H9 (cell line): ENCODE measurements at regions not wholly inside any gene's neighbourhood (a gene's known extent, or its start where the extent isn't known, plus 50 kb on each side); places are given as distances from the start of the nearest gene placed in this dataset.

Experiments used
- DNase-seq: peaks from one replicate; pipeline ENCODE4 v3.0.0-alpha.2; 2017
- H2AFZ ChIP-seq: one replicate; pipeline ENCODE4 v1.6.1; 2013; ENCODE audit warnings: mild to moderate bottlenecking, low read length, control low read depth, moderate library complexity
- H2AK5ac ChIP-seq: 2 replicates; pipeline ENCODE4 v1.6.1; 2013; ENCODE audit warnings: low read length, control low read depth, mixed read lengths; ENCODE audit not compliant: insufficient read length
- H2BK120ac ChIP-seq: one replicate; pipeline ENCODE4 v1.6.1; 2013; ENCODE audit warnings: low read depth, mild to moderate bottlenecking, low read length, control low read depth, inconsistent platforms; ENCODE audit not compliant: poor library complexity, severe bottlenecking
- H2BK12ac ChIP-seq: 2 replicates; pipeline ENCODE4 v1.6.1; 2013; ENCODE audit warnings: low read length, control low read depth, mixed read lengths, low read depth; ENCODE audit not compliant: insufficient read length
- H2BK15ac ChIP-seq: 2 replicates; pipeline ENCODE4 v1.6.1; 2013; ENCODE audit warnings: low read depth, low read length, control low read depth
- H2BK20ac ChIP-seq: one replicate; pipeline ENCODE4 v1.6.1; 2013; ENCODE audit warnings: low read depth, mild to moderate bottlenecking, low read length, control low read depth, inconsistent platforms; ENCODE audit not compliant: poor library complexity, severe bottlenecking
- H2BK5ac ChIP-seq: 2 replicates; pipeline ENCODE4 v1.6.1; 2013; ENCODE audit warnings: low read length, control low read depth, mixed read lengths; ENCODE audit not compliant: insufficient read length
- H3K14ac ChIP-seq: 2 replicates; pipeline ENCODE4 v1.6.1; 2013; ENCODE audit warnings: low read length, control low read depth; ENCODE audit not compliant: insufficient read depth
- H3K18ac ChIP-seq: 2 replicates; pipeline ENCODE4 v1.6.1; 2013; ENCODE audit warnings: low read depth, mild to moderate bottlenecking, mixed read lengths, low read length, control low read depth; ENCODE audit not compliant: insufficient read length
- H3K23ac ChIP-seq: 2 replicates; pipeline ENCODE4 v1.6.1; 2013; ENCODE audit warnings: low read length, control low read depth, mixed read lengths, low read depth; ENCODE audit not compliant: insufficient read length
- H3K23me2 ChIP-seq: 2 replicates; pipeline ENCODE4 v1.6.1; 2013; ENCODE audit warnings: low read depth, mild to moderate bottlenecking, mixed read lengths, low read length, control low read depth; ENCODE audit not compliant: insufficient read length, poor library complexity, severe bottlenecking
- H3K27ac ChIP-seq: 2 replicates; pipeline ENCODE4 v1.5.1; 2013; ENCODE audit warnings: low read length, control low read depth, mixed read lengths, low read depth; ENCODE audit not compliant: insufficient read length
- H3K27me3 ChIP-seq: 2 replicates; pipeline ENCODE4 v1.6.1; 2013; ENCODE audit warnings: low read length, control low read depth, inconsistent platforms; ENCODE audit not compliant: insufficient read depth
- H3K4ac ChIP-seq: 2 replicates; pipeline ENCODE4 v1.6.1; 2013; ENCODE audit warnings: low read depth, mild to moderate bottlenecking, control low read depth, inconsistent platforms, low read length, moderate library complexity
- H3K4me1 ChIP-seq: 2 replicates; pipeline ENCODE4 v1.6.1; 2013; ENCODE audit warnings: low read length, control low read depth, inconsistent platforms; ENCODE audit not compliant: insufficient read depth
- H3K4me2 ChIP-seq: 2 replicates; pipeline ENCODE4 v1.6.1; 2013; ENCODE audit warnings: low read length, control low read depth, mixed read lengths; ENCODE audit not compliant: insufficient read length, insufficient read depth
- H3K56ac ChIP-seq: 2 replicates; pipeline ENCODE4 v1.6.1; 2013; ENCODE audit warnings: low read depth, mild to moderate bottlenecking, mixed read lengths, low read length, control low read depth; ENCODE audit not compliant: insufficient read length
- H3K79me1 ChIP-seq: 2 replicates; pipeline ENCODE4 v1.6.1; 2013; ENCODE audit warnings: low read depth, mild to moderate bottlenecking, moderate library complexity, low read length, control low read depth, inconsistent platforms; ENCODE audit not compliant: insufficient read depth, poor library complexity, severe bottlenecking
- H3K79me2 ChIP-seq: 2 replicates; pipeline ENCODE4 v1.6.1; 2013; ENCODE audit warnings: low read length, control low read depth, inconsistent platforms; ENCODE audit not compliant: insufficient read depth
- H3K9ac ChIP-seq: 2 replicates; pipeline ENCODE4 v1.6.1; 2013; ENCODE audit warnings: low read length, control low read depth, mixed read lengths; ENCODE audit not compliant: insufficient read length; ENCODE audit errors: extremely low read depth
- H3K9me3 ChIP-seq: one replicate; pipeline ENCODE4 v1.6.1; 2013; ENCODE audit warnings: low read depth, low read length, inconsistent platforms; ENCODE audit not compliant: control insufficient read depth
- H3T11ph ChIP-seq: one replicate; pipeline ENCODE4 v1.6.1; 2013; ENCODE audit warnings: mild to moderate bottlenecking, low read length, control low read depth, inconsistent platforms
- H4K20me1 ChIP-seq: one replicate; pipeline ENCODE4 v1.6.1; 2013; ENCODE audit not compliant: control insufficient read depth, insufficient read length, insufficient read depth
- H4K5ac ChIP-seq: 2 replicates; pipeline ENCODE4 v1.6.1; 2013; ENCODE audit warnings: low read depth, mild to moderate bottlenecking, mixed read lengths, low read length, control low read depth; ENCODE audit not compliant: insufficient read length
- H4K8ac ChIP-seq: replicated peaks from 2 replicates; pipeline ENCODE4 v1.6.1; 2013; ENCODE audit warnings: low read length, control low read depth, mixed read lengths, low read depth; ENCODE audit not compliant: insufficient read length
- H4K91ac ChIP-seq: 2 replicates; pipeline ENCODE4 v1.6.1; 2013; ENCODE audit warnings: low read depth, mild to moderate bottlenecking, moderate library complexity, mixed read lengths, low read length, control low read depth; ENCODE audit not compliant: insufficient read length
- H3K27ac Mint-ChIP-seq, 3 experiments: 2 replicates in 2 of 3; 3 replicates in 1 of 3; pipeline ENCODE4 v1.8.0; 2020 to 2021; ENCODE audit warnings: mixed read lengths in 3 of 3, mild to moderate bottlenecking in 1 of 3, moderate library complexity in 1 of 3
- H3K27me3 Mint-ChIP-seq: 2 replicates; pipeline ENCODE4 v1.8.0; 2021; ENCODE audit warnings: low read depth, mild to moderate bottlenecking, moderate library complexity, mixed read lengths
- H3K36me3 Mint-ChIP-seq, 3 experiments: 2 replicates in 2 of 3; 3 replicates in 1 of 3; pipeline ENCODE4 v1.8.0; 2020 to 2021; ENCODE audit warnings: low read depth in 3 of 3, mixed read lengths in 3 of 3; ENCODE audit not compliant: insufficient read depth in 1 of 3
- H3K4me1 Mint-ChIP-seq, 2 experiments: 2 replicates each; pipeline ENCODE4 v1.8.0; 2020; ENCODE audit warnings: mixed read lengths in 2 of 2
- H3K4me3 Mint-ChIP-seq, 2 experiments: 2 replicates in 1 of 2; 3 replicates in 1 of 2; pipeline ENCODE4 v1.8.0; 2020 to 2021; ENCODE audit warnings: mild to moderate bottlenecking in 2 of 2, mixed read lengths in 2 of 2, moderate library complexity in 1 of 2
- H3K9me3 Mint-ChIP-seq, 2 experiments: 2 replicates in 1 of 2; 3 replicates in 1 of 2; pipeline ENCODE4 v1.8.0; 2020; ENCODE audit warnings: mild to moderate bottlenecking in 2 of 2, mixed read lengths in 2 of 2, moderate library complexity in 1 of 2
- CTCF ChIP-seq: fragments of 200-600 bp; sonication (generic); conservative IDR thresholded peaks from 3 replicates; pipeline ENCODE4 v1.8.0; 2021; ENCODE audit warnings: antibody characterized with exemption, mild to moderate bottlenecking
- WGBS: extraction: QIAGEN DNeasy Blood & Tissue Kit; methylation state at CpG from one replicate; pipeline ENCODE4 v1.1.7; 2013; ENCODE audit warnings: missing lambda C conversion rate, low lambda C conversion rate, mixed read lengths; ENCODE audit not compliant: insufficient read length; ENCODE audit errors: extremely low coverage; 5-methylcytosine and 5-hydroxymethylcytosine counted together

DNA sequence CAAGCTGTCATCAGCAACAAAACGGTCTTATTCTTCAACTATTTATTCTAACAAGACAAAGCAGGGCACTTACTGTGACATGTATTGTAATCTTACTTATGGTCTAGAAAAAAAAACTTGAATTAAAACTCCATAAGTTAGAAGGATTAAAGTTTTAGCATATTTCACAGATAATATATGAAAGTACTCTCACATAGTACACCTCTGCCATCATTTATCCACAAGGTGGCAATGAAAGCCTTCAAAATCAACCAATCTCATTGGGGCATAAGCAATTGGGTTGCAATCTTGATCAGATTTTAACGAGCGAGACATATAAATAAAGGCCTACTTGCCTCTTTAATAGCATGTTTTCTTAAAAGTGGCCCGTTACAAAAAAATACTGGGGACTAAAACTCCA is 1382.9 kb downstream of the FAM133A start:
- no peak for DNase-seq

More for the DNA sequence above, 1382.9 kb downstream of the FAM133A start:
- H2BK15ac ChIP-seq = no peak overlapping the region
- H2AK5ac ChIP-seq = no peak overlapping the region
- no peak overlapping the region for H3T11ph ChIP-seq
- no peak overlapping the region for H4K91ac ChIP-seq
- peak; percentile 71 for TF ChIP-seq CTCF
- no peak overlapping the region for H3K14ac ChIP-seq
- no peak overlapping the region for H3K56ac ChIP-seq
- H3K79me2 ChIP-seq = no peaks in the 10 kb centered on the region
- no peaks in the 10 kb centered on the region for H3K23me2 ChIP-seq
- no peak overlapping the region for H3K4ac ChIP-seq
- Mint-ChIP-seq H3K27me3 (no peaks in the 10 kb centered on the region), H3K36me3 (no peaks in the 10 kb centered on the region), H3K9me3 (no peaks in the 10 kb centered on the region), H3K27ac (no peak overlapping the region; a peak in 1 of 7 replicates), H3K4me1 (peaks cover 25 to 37% of the 10 kb centered on the region in 2 experiments), H3K4me3 (no peak overlapping the region)
- no peak overlapping the region for H3K4me2 ChIP-seq
- no peaks in the 10 kb centered on the region for H4K20me1 ChIP-seq
- no CpG with 5 or more reads among the region's 4 CpGs for WGBS
- no peak overlapping the region for H3K23ac ChIP-seq
- H3K79me1 ChIP-seq = no peaks in the 10 kb centered on the region
- no peaks in the 10 kb centered on the region for H3K27me3 ChIP-seq
- H2BK120ac ChIP-seq = no peak overlapping the region
- peaks cover 4% of the 10 kb centered on the region; the same call in 1 of the 2 replicates for H3K4me1 ChIP-seq
- H3K27ac ChIP-seq = no peak overlapping the region
- H3K9ac ChIP-seq = no peak overlapping the region
- H2BK5ac ChIP-seq = no peak overlapping the region
- no peaks in the 10 kb centered on the region for H3K9me3 ChIP-seq
- no peak overlapping the region for H2BK12ac ChIP-seq
- no peak overlapping the region for H4K8ac ChIP-seq
- no peak overlapping the region for H4K5ac ChIP-seq
- no peak overlapping the region for H3K18ac ChIP-seq
- H2BK20ac ChIP-seq = no peak overlapping the region
- H2AFZ ChIP-seq = no peak overlapping the region
